ENCODE measurements at regions not wholly inside any gene's neighbourhood (a gene's known extent, or its start where the extent isn't known, plus 50 kb on each side); places are given as distances from the start of the nearest gene placed in this dataset.
A peak's percentile ranks its signal among the peaks of the same experiment; 100 is the strongest.

DNA sequence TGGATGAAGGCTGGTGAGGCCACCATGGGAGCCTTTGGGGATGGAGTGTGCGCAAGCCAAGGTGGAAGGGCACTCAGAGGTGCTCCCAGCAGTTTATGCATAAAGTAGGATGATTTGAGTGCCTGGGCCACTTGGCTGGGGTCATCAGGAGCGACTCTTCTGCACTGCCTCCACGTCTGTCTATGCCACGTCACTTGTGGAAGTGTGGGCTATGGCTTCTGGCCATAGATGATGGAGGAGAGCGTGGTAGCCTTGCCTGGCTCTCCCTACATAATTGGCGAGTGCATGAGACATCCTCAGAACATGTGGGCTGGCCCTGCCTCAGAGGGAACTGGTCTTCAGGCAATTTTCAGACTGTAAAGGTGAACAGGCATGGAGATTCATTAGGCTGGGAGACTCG is 182.9 kb downstream of the TEX29 start:
- no peak for DNase-seq (ENCODE audit: low read depth, low spot score)
- in situ Hi-C loops (cut with HindIII; ENCODE audit: low pct_unique_long_range_greater_than_20kb, low sequenced_read_pairs), result no loop called here

DNA sequence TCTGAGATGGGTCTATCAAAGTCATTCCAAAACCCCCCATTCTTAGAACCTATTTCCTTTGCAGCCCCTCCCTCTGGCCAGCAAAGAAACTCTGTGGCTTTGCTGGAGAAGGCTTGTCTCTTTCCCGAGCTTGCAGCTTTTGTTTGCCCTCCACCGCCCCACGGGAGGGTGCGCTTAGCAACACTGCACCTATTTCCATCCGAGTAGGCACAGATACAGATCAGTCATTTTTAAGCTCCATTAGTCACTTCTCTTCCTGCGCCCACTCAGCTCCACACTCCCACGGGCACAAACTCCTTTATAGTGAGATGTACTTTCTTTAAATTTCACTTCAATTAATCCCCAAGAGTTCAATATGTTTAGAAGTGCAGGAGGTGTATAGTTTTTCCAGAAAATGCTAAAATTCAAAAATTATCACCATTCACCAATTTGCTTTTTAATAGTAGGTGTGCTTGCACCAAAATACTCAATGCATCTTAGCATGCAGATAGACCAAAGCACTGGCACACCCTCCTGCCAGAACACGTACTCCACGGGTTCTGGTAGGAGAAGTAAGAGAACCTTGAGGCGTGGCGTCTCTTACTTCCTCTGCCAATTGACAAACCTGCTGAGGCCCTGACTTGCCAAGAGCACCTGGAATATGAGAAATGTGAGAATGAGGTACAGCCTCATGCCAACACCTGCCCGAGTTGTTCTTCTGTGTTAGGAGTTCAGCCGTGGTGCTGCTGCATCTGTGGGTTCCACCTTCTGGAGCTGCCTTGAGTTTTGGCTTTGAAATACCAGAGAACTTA is 183.7 kb downstream of the TEX29 start:
- no peak for DNase-seq (ENCODE audit: low read depth, low spot score)
- in situ Hi-C loops (cut with HindIII; ENCODE audit: low pct_unique_long_range_greater_than_20kb, low sequenced_read_pairs), result no loop called here

DNA sequence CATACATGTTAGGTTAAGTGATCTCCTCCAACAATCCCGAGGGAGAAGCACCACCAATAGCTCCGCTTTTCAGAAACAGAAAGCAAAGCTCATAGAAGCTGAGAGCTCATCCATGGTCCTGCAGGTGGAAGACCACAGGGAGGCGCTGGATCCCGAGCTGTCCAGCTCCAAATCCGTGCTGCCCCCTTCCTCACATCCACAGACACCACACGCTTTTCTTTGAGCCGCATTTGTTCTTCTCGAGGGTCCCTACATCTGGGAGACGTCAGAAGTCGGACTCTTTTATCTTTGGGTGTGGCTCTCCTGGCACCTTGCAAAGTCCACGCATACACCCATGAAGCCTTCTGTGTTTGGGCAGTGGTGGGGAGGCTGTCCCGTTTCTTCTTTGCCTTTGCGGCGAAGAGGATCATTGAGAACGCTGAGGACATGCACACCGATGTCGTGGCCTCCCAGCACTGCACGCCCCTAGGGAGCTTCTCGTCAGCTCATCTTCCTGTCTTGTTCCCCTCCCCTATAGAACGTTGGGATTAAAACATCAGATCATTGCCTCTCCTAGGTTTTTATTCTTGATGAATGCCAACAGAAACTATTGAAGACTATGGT is 184.8 kb downstream of the TEX29 start:
- in situ Hi-C loops (cut with HindIII; ENCODE audit: low pct_unique_long_range_greater_than_20kb, low sequenced_read_pairs), result no loop called here
- peak; percentile 70 for DNase-seq (ENCODE audit: low read depth, low spot score)

DNA sequence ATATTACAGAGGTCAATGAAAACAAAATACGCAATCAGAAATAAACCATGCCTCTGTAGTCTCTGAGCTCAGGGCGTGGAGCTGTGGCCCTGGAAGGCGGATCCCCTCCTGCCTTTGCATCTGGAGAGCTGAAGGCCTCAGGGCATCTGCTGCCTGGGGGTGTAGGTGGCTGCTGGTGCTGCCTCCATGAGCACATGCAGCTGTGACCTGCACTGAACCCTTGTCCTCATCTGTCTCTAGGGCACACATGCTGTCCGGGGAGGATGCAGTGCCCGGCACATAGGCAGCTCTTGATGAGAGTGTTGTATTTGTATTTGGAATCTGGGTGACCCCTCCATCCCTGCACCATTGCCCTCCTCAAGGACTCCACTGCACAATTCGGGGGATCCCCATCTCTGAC is 185.7 kb downstream of the TEX29 start:
- in situ Hi-C loops (cut with HindIII; ENCODE audit: low pct_unique_long_range_greater_than_20kb, low sequenced_read_pairs), result no loop called here
- DNase-seq (ENCODE audit: low read depth, low spot score), result no peak

DNA sequence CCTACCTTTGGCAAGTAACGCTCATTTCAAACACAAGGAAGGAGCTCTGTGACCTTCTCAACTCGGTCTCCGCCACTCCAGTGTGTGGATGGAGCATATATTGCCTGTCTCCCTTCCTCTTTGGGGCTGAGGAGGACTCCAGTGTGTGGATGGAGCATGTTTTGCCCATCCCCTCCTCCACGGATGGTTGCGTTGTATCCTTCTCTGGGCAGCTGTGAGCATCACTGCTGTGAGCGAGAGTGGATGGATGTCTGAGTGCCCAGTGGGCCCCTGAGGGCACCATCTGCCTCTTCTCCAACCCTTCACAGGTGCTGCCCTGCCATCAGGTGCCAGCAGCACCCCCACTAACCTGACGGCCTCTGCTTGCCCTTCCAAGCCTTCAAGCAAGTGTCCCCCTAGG is 186.2 kb downstream of the TEX29 start:
- in situ Hi-C loops (cut with HindIII; ENCODE audit: low pct_unique_long_range_greater_than_20kb, low sequenced_read_pairs), result no loop called here
- DNase-seq (ENCODE audit: low read depth, low spot score), result no peak

DNA sequence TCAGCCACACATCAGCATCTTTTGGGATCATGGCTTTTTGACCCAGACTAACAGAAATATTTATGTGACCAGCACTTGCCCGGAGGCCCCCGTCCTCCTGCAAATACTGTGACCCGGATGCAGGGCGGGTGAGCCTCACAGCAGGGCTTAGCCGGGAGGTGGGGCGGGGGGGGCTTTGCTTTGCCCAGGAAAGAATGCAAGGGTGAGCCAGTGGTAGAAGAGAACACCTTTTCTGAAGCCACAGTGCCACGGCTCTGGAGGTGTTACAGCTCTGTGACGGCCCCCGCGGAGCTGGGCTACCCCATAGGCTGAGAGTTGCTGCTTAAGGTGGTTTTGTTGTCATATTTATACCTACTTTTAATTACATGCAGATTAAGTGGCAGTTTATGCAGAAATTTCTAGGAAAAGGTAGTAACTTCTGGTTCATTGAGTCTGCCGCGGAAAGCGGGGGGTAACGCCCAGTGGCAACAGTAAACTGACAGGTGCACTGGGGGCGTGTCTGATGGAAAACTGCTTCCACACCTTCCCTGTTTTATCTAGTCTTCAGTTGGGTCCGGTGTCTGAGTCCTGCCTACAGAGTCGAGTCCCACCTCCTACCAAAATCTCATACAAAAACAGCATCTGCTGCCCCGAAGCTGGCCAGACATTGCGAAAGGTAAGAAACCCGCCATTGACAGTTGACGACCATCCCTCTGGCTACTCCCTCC is 187.9 kb downstream of the TEX29 start:
- no peak for DNase-seq (ENCODE audit: low read depth, low spot score)
- in situ Hi-C loops (cut with HindIII; ENCODE audit: low pct_unique_long_range_greater_than_20kb, low sequenced_read_pairs), result no loop called here

DNA sequence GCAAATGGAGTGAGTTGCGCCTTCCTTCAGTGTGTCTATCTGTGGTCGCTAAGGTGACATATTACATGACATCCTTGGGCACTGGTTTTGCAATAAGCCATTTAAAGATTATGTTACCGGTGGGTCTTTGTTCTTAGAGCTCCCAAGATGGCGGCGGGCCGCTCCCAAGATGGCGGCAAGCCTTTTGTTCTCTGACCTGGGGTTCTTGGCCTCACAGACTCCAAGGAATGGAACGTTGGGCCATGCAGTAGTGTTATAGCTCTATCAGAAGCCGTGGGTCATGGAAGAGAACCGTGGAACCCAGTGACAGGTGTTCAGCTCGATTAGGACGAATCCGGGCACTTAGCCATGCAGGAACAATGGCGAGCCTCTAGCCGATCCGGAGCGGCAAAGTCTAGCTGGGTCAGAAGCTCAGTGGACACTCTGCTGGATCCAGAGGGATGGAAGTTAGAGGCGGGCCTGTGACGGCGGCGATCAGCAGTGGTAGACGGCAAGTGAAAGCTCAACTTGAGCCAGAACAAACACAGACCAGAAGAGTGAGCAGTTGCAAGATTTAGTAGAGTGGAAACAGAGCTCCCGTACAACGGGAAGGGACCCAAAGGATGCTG is 188.6 kb downstream of the TEX29 start:
- DNase-seq (ENCODE audit: low read depth, low spot score), result no peak

DNA sequence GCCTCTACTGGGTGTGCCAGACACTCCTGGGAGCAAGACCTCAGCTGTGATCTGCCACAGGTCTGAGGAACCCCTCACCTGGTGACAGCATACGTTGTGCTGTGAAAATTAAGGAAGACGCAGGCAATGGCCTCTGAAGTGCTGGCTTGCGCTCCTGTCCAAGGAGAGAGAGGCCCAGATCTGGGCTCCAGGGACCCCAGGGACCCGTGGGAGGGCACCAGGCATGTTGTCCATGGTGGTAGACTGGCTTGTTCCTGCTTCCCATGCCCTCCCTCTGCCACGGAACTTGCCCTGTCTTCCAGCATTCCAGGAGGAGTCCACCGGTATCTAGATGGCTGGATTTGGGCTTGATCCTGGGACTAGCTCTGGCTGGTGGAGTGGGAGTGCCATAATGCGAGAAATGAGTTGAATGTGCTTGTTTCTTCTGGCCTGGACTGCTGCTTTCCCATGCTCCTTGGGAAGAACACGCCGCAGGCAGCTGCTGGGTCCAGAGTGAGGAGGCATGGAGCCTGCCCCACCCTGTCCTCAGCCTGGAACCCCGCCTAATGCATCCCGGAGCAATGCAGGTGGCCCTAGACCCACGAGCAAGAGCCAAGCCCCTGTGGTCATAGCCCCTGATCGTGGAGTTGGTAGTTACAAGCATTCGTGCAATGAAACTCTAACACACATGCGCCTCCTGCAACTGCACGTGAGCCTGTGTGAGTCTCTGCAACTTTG is 190.2 kb downstream of the TEX29 start:
- no peak for DNase-seq (ENCODE audit: low read depth, low spot score)

More for the DNA sequence above, 188.6 kb downstream of the TEX29 start:
- in situ Hi-C loops (cut with HindIII; ENCODE audit: low pct_unique_long_range_greater_than_20kb, low sequenced_read_pairs), result no loop called here

DNA sequence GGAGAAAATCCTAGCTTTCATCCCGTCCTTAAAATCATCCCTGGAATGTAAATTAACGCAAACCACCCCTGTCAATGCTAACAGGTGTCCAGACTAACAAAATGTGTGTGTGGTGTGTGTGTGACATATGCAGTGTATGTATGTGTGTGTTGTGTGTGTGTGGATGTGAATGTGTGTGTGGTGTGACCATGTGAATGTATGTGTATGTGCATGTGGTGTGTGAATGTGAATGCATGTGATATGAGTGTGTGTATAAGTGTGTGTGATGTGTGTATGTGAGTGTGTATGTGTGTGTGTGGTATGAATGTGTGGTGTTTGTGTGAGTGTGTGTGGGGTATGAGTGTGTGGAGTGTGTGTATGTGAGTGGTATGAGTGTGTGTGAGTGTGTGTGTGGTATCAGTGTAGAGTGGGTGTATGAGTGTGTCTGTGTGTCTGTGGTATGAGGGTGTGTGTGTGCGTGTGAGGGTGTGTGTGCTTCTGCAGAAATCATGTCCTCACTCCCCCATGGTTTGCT is 190.8 kb downstream of the TEX29 start:
- DNase-seq (ENCODE audit: low read depth, low spot score), result no peak
- in situ Hi-C loops (cut with HindIII; ENCODE audit: low pct_unique_long_range_greater_than_20kb, low sequenced_read_pairs), result no loop called here

More for the DNA sequence above, 190.2 kb downstream of the TEX29 start:
- in situ Hi-C loops (cut with HindIII; ENCODE audit: low pct_unique_long_range_greater_than_20kb, low sequenced_read_pairs), result no loop called here

DNA sequence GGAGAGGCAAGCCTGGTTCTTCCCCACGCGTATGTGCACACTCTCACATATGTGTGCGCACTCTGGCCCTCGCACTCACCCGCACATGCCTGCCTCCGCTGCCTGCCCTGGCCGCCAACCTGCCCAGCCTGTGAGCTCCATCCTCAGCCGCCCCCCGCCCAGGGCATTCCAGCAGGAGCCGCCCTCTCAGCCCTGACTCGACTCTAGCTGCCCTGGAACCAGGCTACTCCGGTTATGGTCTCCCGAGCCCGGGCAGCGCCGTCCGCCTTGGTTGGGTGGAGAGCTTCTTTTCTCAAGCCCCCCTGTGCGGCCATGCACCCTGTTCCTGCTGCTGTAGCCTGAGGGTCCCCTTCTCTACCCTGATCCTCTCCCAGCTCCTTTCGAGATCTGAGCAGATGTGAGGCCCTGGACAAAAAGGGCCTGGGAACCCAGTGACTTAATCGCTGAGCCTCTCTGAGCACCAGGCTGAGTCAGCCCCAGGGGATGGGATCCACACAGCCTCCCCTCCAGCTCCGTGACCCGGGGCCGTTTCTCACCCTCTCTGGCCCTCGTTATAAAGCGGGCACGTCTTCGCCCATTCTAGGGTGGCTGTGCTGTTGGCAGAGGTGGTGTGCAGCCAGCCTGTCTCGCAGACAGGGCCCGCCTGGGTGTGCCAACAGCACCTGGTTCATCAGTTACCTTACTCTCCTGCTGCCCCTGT is 191.5 kb downstream of the TEX29 start:
- DNase-seq (ENCODE audit: low read depth, low spot score), result no peak
- in situ Hi-C loops (cut with HindIII; ENCODE audit: low pct_unique_long_range_greater_than_20kb, low sequenced_read_pairs), result no loop called here

DNA sequence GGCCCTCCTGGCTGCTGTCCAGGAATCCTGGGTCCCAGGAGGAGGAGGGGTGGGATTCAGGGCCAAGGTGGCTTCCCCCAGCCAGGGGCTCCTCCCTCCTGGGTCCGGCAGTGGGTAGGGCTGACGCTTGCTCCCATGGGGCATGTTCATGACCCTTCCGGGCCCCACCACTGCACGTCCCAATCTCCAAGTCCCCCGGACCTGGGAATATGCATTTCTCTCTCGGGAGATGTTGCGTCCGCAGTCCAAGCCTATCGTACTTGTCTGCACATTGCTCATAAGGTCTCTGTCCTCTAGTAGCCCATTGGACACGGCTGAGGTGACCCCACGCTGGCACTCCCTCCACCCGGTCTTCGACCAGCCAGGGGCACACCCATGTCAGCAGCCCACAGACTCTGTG is 192.3 kb downstream of the TEX29 start:
- in situ Hi-C loops (cut with HindIII; ENCODE audit: low pct_unique_long_range_greater_than_20kb, low sequenced_read_pairs), result no loop called here
- DNase-seq (ENCODE audit: low read depth, low spot score), result no peak

DNA sequence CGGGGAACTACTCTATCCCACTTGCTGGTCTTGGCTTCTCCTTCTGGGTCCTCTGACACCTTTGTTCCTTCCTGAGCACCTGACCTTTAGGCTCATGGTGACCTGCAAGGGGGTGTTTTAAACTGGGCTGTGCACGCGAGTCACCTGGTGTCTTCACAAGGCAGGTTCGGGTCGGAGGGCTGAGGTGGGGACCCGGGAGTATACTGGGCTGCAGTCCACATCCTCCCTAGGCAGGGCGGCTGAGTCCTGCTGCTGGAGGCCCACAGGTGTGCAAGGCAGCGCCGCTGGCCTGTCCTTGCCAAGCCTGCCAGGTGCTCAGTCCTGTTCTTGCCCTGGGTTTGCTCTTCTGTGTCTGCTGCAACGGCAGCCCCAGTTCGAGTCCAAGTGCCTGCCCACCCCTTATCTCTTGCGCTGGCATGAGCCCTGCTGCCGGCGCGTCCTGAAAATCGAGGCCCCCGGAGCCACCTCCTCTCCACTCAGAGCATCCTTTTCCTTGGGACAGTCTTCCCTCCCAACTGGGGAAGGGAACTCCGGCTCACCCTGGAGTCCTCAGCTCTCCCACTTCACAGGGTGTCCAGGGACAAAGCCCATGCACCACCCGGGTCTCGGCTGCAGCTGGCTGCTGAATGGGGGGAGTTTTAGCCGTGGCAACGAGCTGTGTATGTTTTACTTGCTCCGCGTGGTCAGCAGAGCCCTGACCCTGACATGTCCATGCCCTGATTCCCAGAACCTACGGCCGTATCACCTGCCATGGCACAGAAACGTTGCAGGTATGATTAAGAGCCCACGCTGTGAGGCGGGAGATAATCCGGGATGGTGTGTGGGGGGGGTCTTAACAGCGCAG is 193.5 kb downstream of the TEX29 start:
- in situ Hi-C loops (cut with HindIII; ENCODE audit: low pct_unique_long_range_greater_than_20kb, low sequenced_read_pairs), result no loop called here
- no peak for DNase-seq (ENCODE audit: low read depth, low spot score)

DNA sequence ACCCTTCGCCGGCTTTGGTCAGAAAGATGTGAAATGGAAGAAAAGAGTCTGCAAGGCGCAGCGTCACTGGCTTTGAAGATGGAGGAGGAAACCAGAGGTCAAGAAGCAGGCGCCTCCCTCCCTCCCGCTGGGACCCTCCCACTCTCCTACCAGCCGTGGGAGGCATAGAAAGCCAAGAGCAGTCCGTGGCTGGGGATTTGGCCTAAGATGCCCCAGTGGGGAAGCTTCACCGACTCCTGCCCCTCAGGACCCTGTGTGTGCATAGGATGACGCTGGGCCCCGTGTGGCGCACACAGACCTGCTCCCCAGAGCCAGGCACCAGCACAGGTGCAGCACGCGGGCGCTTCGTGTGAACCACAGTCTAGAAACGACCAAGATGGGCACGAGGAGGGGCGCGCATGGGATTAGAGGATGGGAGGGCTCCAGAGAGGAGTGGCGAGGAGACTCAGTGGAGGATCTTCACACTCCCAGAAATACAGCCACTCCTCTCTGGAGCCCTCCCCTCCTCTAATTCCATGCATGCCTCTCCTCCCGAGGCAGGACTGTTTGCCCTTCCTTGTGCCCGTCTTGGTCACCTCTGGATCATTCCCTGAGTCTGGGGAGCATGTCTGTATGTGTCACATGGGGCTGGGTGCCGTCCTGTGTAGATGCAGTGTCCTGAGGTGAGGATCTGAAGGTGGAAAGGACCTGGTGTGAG is 194.3 kb downstream of the TEX29 start:
- DNase-seq (ENCODE audit: low read depth, low spot score), result no peak

DNA sequence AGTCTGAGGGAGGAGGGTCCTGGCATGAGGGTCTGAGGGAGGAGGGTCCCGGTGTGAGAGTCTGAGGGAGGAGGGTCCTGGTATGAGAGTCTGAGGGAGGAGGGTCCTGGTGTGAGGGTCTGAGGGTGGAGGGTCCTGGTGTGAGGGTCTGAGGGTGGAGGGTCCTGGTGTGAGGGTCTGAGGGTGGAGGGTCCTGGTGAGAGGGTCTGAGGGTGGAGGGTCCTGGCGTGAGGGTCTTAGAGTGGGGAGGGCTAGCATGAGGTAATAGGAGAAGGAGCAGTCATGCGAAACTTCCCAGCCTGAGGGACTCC is 194.8 kb downstream of the TEX29 start:
- in situ Hi-C loops (cut with HindIII; ENCODE audit: low pct_unique_long_range_greater_than_20kb, low sequenced_read_pairs), result no loop called here

More for the DNA sequence above, 194.3 kb downstream of the TEX29 start:
- in situ Hi-C loops (cut with HindIII; ENCODE audit: low pct_unique_long_range_greater_than_20kb, low sequenced_read_pairs), result no loop called here

DNA sequence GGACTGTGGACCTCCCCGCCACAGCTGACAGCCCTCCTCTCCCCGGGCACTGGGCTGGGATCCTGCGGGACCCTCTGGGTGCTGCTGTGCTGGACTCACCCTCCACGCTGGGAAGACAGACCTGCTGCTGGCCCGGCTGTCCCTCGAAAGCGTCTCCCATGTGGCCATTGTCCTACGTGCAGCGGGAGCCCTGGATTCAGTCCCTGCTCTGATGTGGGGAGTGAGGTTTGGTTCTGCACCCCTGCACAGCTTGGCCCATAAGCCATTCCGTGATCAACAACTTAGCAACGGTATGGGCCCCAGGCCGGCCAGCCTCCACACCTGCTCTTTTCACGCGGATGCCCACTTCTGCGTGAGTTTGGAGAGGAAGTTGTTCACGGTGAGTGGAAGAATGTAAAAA is 195.2 kb downstream of the TEX29 start:
- in situ Hi-C loops (cut with HindIII; ENCODE audit: low pct_unique_long_range_greater_than_20kb, low sequenced_read_pairs), result no loop called here
- no peak for DNase-seq (ENCODE audit: low read depth, low spot score)

More for the DNA sequence above, 194.8 kb downstream of the TEX29 start:
- no peak for DNase-seq (ENCODE audit: low read depth, low spot score)

Measured in SK-MEL-5 (cell line).